NCI-H748 (cell line): ENCODE measurements at regions not wholly inside any gene's neighbourhood (a gene's known extent, or its start where the extent isn't known, plus 50 kb on each side); places are given as distances from the start of the nearest gene placed in this dataset.

ENCODE experiments used
- DNase-seq: peaks from one replicate; lab custom pipeline; 2025; ENCODE audit not compliant: unreplicated experiment; lab: John Stamatoyannopoulos, UW

- no peak for DNase-seq
Observed at GRCh38 chr5:145221416-145221815, 613.7 kb downstream of the PRELID2 start.

- DNase-seq: no peak
Observed at GRCh38 chr5:145220481-145220880, 614.7 kb downstream of the PRELID2 start.

GRCh38 chr5:145218982-145219381 lies 616.2 kb downstream of the PRELID2 start:
- DNase-seq: no peak

GRCh38 chr5:145218019-145218418 lies 617.1 kb downstream of the PRELID2 start:
- DNase-seq: no peak

- DNase-seq: no peak
Observed at GRCh38 chr5:145210020-145210419, 625.1 kb downstream of the PRELID2 start.

- no peak for DNase-seq
Observed at GRCh38 chr5:145205546-145205945, 629.6 kb downstream of the PRELID2 start.

GRCh38 chr5:145204743-145205142 lies 630.4 kb downstream of the PRELID2 start:
- peak; percentile 71 for DNase-seq

GRCh38 chr5:145203193-145203592 lies 631.9 kb downstream of the PRELID2 start:
- no peak for DNase-seq

GRCh38 chr5:145198525-145199260 lies 636.4 kb downstream of the PRELID2 start:
- no peak for DNase-seq

- no peak for DNase-seq
Observed at GRCh38 chr5:145189746-145190145, 645.4 kb downstream of the PRELID2 start.

GRCh38 chr5:145180371-145180770 lies 654.8 kb downstream of the PRELID2 start:
- DNase-seq: no peak

- DNase-seq: no peak
Observed at GRCh38 chr5:145178641-145179523, 656.3 kb downstream of the PRELID2 start.

- DNase-seq: no peak
Observed at GRCh38 chr5:145176041-145176440, 659.1 kb downstream of the PRELID2 start.

GRCh38 chr5:145166110-145166509 lies 669.0 kb downstream of the PRELID2 start:
- no peak for DNase-seq

- no peak for DNase-seq
Observed at GRCh38 chr5:145163876-145164275, 671.3 kb downstream of the PRELID2 start.

- DNase-seq: no peak
Observed at GRCh38 chr5:145162626-145163025, 672.5 kb downstream of the PRELID2 start.

- DNase-seq: peak; percentile 75
Observed at GRCh38 chr5:145161391-145161790, 673.8 kb downstream of the PRELID2 start.

GRCh38 chr5:145160679-145161078 lies 674.5 kb downstream of the PRELID2 start:
- no peak for DNase-seq

- peak; percentile 44 for DNase-seq
Observed at GRCh38 chr5:145158730-145159129, 676.4 kb downstream of the PRELID2 start.

- no peak for DNase-seq
Observed at GRCh38 chr5:145157841-145158240, 677.3 kb downstream of the PRELID2 start.

- DNase-seq: no peak
Observed at GRCh38 chr5:145141534-145141933, 693.6 kb downstream of the PRELID2 start.

- DNase-seq: peak; percentile 28
Observed at GRCh38 chr5:145130996-145131395, 704.1 kb downstream of the PRELID2 start.
